Esophagus muscularis mucosa (tissue), 3 donors: ENCODE measurements at regions not wholly inside any gene's neighbourhood (a gene's known extent, or its start where the extent isn't known, plus 50 kb on each side); places are given as distances from the start of the nearest gene placed in this dataset.

ENCODE experiments used
- POLR2A ChIP-seq: fragments of 450-650 bp; IDR thresholded peaks from one replicate; pipeline ENCODE4 v1.6.1; 2017; ENCODE audit warnings: antibody characterized with exemption, moderate library complexity, mild to moderate bottlenecking, low read depth
- POLR2AphosphoS5 ChIP-seq, 2 donors: sonication (generic); formaldehyde crosslinking; IDR thresholded peaks; one replicate each; pipeline ENCODE4 v1.6.1; 2017; ENCODE audit warnings: antibody characterized with exemption in 2 of 2
- TF ChIP-seq, protein P1 (sequence below), 3 experiments: fragments of 200-600 bp in 2 of 3; fragments of 450-650 bp in 1 of 3; sonication (generic) in 2 of 3; IDR thresholded peaks; one replicate each; pipeline ENCODE4 v1.5.1; 2017 to 2019; ENCODE audit warnings: antibody characterized with exemption in 3 of 3, mild to moderate bottlenecking in 2 of 3, moderate library complexity in 1 of 3

DNA sequence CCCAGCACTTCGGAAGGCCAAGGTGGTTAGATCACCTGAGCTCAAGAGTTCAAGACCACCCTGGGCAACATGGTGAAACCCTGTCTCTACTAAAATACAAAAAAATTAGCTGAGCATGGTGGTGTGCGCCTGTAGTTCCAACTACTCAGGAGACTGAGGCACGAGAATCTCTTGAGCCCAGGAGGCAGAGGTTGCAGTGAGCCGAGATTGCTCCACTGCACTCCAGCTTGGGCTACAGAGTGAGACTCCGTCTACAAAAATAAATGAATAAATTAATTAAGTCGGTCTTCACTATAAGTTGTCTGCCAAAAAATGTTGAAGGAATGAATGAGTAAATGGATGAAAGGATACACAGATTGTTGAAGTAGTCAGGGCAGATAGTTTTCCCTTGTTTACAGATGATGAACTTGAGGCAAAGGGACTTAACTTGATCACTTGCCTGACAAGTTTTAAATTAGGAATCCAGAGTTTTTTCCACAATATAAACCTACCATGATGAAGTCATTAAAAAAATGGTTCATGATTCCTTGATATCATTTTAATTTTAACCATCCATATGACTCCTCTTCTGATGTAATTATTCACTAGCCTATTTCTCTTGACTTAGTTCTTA, 130.8 kb downstream of the TLR5 start:
- no peak for TF ChIP-seq POLR2A
- TF ChIP-seq, protein P1, sequence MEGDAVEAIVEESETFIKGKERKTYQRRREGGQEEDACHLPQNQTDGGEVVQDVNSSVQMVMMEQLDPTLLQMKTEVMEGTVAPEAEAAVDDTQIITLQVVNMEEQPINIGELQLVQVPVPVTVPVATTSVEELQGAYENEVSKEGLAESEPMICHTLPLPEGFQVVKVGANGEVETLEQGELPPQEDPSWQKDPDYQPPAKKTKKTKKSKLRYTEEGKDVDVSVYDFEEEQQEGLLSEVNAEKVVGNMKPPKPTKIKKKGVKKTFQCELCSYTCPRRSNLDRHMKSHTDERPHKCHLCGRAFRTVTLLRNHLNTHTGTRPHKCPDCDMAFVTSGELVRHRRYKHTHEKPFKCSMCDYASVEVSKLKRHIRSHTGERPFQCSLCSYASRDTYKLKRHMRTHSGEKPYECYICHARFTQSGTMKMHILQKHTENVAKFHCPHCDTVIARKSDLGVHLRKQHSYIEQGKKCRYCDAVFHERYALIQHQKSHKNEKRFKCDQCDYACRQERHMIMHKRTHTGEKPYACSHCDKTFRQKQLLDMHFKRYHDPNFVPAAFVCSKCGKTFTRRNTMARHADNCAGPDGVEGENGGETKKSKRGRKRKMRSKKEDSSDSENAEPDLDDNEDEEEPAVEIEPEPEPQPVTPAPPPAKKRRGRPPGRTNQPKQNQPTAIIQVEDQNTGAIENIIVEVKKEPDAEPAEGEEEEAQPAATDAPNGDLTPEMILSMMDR (IDR thresholded peaks at IDR 0.05), result no peak
- TF ChIP-seq POLR2AphosphoS5 (IDR thresholded peaks at IDR 0.05), result no peak
